MCF 10A (cell line): ENCODE measurements at regions not wholly inside any gene's neighbourhood (a gene's known extent, or its start where the extent isn't known, plus 50 kb on each side); places are given as distances from the start of the nearest gene placed in this dataset.

Experiments
- BruUV-seq: library from RNA; stranded (reverse); fragments of 400-500 nt; replicated peaks from 2 replicates; lab custom pipeline; 2021; lab: Mats Ljungman, UMichigan
- CTCF ChIA-PET: fragments of 300-600 bp; sonication (Branson Sonifier 250); formaldehyde crosslinking; extraction: SDS; loops from one replicate; lab custom pipeline; 2021; ENCODE audit warnings: antibody characterized with exemption, inconsistent platforms; lab: Yijun Ruan, JAX
- POLR2A ChIA-PET: fragments of 300-600, 350-650 bp; sonication (Branson Sonifier 250); formaldehyde crosslinking; extraction: SDS; loops from one replicate; lab custom pipeline; 2020; ENCODE audit warnings: antibody characterized with exemption, inconsistent platforms; lab: Yijun Ruan, JAX
- DNase-seq: peaks from one replicate; pipeline ENCODE4 v3.0.0-alpha.2; 2018; ENCODE audit not compliant: unreplicated experiment
- H3K27ac Mint-ChIP-seq: one replicate; pipeline ENCODE4 v1.8.0; 2022; ENCODE audit warnings: mild to moderate bottlenecking, low read depth, mixed read lengths; ENCODE audit not compliant: unreplicated experiment
- H3K27me3 Mint-ChIP-seq: one replicate; pipeline ENCODE4 v1.8.0; 2022; ENCODE audit warnings: mixed read lengths; ENCODE audit not compliant: insufficient read depth, unreplicated experiment
- H3K36me3 Mint-ChIP-seq: one replicate; pipeline ENCODE4 v1.8.0; 2022; ENCODE audit warnings: mild to moderate bottlenecking, moderate library complexity, mixed read lengths; ENCODE audit not compliant: insufficient read depth, unreplicated experiment
- H3K4me1 Mint-ChIP-seq: one replicate; pipeline ENCODE4 v1.8.0; 2022; ENCODE audit warnings: mixed read lengths; ENCODE audit not compliant: insufficient read depth, unreplicated experiment
- H3K4me3 Mint-ChIP-seq: one replicate; pipeline ENCODE4 v1.8.0; 2022; ENCODE audit warnings: mild to moderate bottlenecking, moderate library complexity, mixed read lengths; ENCODE audit not compliant: unreplicated experiment
- H3K9me3 Mint-ChIP-seq: one replicate; pipeline ENCODE4 v1.8.0; 2022; ENCODE audit warnings: mixed read lengths; ENCODE audit not compliant: unreplicated experiment
- intact Hi-C: fragments of 100-400 bp; cut with micrococcal nuclease; formaldehyde crosslinking; loops from 2 replicates; pipeline ENCODE4 v1.14.1; 2022
- TF ChIP-seq, protein P1 (sequence below): fragments of 200-600 bp; IDR thresholded peaks from one replicate; pipeline ENCODE4 v1.8.0; 2022; ENCODE audit warnings: antibody characterized with exemption, mild to moderate bottlenecking; ENCODE audit not compliant: unreplicated experiment

DNA sequence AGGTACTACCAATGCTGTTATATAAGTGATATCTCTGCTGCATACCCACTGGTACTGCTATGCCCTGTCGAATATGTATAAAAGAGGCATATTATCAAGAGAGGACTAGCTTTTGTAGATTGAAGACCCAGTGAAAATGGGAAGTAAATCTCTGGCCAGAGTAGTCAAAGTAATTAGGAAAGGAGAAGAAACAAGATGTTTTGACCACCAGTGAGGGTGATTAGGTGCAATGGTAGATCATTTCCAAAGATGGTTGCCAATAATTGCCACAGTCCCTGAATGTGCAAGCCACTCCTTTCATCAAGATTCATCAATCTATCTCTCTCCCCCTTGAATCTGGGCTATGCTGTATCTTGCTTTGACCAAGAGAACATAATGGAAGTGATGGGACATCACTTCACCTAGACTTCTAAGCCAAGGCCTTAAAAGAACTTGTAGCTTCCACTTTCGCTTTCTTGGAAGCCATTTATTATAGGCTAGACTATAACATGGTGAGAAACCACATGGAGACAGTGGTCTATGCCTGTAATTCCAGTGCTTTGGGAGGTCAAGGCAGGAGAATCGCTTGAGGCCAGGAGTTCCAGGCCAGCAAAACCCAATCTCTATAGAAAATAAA, 52.6 kb upstream of the ST8SIA6 start:
- BruUV-seq, result no TSS peak
- peaks cover 5% of the 10 kb centered on the region for H3K4me1 Mint-ChIP-seq

DNA sequence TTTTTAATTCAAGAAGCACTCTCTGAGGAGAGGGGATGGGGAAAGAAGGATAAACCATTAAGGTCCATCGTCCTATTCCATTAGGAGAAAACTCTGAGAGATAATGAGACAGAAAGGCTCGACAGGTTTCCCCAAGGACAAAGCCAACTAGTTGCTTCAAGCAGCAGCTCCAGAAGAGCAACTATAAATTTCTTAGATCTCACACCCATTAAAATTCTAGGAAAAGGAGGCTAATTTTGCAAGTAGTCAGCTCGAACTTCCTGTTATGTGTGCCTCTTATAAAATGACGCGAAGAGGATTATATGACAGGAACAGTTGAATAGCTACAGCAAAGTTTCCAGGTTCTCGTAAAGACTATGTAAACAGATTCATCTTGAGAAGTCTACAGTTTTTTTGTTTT, 52.0 kb upstream of the ST8SIA6 start:
- Mint-ChIP-seq H3K36me3 (no peaks in the 10 kb centered on the region), H3K4me3 (no peak overlapping the region), H3K9me3 (no peaks in the 10 kb centered on the region), H3K27ac (no peak overlapping the region), H3K27me3 (no peaks in the 10 kb centered on the region), H3K4me1 (peaks cover 5% of the 10 kb centered on the region)
- ChIA-PET POLR2A (no interaction called here), CTCF (no interaction called here)
- TF ChIP-seq, protein P1, sequence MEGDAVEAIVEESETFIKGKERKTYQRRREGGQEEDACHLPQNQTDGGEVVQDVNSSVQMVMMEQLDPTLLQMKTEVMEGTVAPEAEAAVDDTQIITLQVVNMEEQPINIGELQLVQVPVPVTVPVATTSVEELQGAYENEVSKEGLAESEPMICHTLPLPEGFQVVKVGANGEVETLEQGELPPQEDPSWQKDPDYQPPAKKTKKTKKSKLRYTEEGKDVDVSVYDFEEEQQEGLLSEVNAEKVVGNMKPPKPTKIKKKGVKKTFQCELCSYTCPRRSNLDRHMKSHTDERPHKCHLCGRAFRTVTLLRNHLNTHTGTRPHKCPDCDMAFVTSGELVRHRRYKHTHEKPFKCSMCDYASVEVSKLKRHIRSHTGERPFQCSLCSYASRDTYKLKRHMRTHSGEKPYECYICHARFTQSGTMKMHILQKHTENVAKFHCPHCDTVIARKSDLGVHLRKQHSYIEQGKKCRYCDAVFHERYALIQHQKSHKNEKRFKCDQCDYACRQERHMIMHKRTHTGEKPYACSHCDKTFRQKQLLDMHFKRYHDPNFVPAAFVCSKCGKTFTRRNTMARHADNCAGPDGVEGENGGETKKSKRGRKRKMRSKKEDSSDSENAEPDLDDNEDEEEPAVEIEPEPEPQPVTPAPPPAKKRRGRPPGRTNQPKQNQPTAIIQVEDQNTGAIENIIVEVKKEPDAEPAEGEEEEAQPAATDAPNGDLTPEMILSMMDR, result no peak
- intact Hi-C loops, result no loop called here
- BruUV-seq, result no TSS peak
- DNase-seq, result no peak

More for the DNA sequence above, 52.6 kb upstream of the ST8SIA6 start:
- CTCF ChIA-PET, result interaction anchor here (0.6 kb wide), 1 partner anchor 19 kb away, joined by 3 read pairs; no protein-coding TSS in a partner anchor
- H3K36me3 Mint-ChIP-seq, result no peaks in the 10 kb centered on the region
- no peak overlapping the region for H3K4me3 Mint-ChIP-seq
- no peaks in the 10 kb centered on the region for H3K27me3 Mint-ChIP-seq
- no peaks in the 10 kb centered on the region for H3K9me3 Mint-ChIP-seq
- TF ChIP-seq, protein P1, result no peak
- no peak overlapping the region for H3K27ac Mint-ChIP-seq
- intact Hi-C loops, result no loop called here
- no peak for DNase-seq
- POLR2A ChIA-PET, result no interaction called here

DNA sequence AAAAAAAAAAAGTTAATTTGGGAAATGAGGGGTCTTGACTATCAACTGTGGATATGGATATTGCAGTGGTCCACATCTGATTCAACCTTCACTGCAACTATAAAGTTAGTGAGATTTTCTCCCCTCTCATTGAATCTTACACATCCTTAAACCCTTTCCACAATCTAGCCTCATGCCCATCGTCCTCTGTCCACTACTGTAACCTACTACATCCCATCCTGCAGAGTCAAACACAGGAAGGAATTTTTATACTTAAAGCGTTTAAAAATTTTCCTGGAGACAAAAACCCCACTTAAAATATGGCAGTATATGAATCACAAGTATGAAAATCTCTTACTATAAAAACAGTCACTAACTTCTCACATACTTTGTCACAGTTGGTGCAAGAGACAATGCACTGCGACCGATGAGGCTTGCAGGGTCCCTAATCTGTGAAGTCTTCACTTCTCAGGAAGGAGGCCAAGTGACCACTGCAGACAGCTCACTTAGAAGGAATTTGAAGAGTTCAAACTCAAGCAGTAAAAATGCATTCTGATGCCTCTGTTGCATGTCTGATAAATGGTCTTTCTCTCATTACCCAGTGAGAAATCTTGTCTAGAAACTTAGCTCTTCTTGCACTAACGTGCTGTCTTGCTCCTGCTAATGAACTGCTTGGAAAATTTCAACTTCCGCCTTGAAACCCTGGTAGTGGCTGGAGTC, 50.3 kb upstream of the ST8SIA6 start:
- BruUV-seq, result no TSS peak
- POLR2A ChIA-PET, result no interaction called here
- no peak for DNase-seq
- Mint-ChIP-seq H3K4me1 (peaks cover 5% of the 10 kb centered on the region), H3K27ac (no peak overlapping the region), H3K9me3 (no peaks in the 10 kb centered on the region), H3K4me3 (no peak overlapping the region), H3K36me3 (no peaks in the 10 kb centered on the region), H3K27me3 (no peaks in the 10 kb centered on the region)
- CTCF ChIA-PET, result no interaction called here
- intact Hi-C loops, result no loop called here
- TF ChIP-seq, protein P1, result no peak
